GM19397 (cell line): ENCODE measurements at regions not wholly inside any gene's neighbourhood (a gene's known extent, or its start where the extent isn't known, plus 50 kb on each side); places are given as distances from the start of the nearest gene placed in this dataset.
"Not testable (repeated sequence)": the region's sequence is repeated elsewhere in the genome, so short reads cannot be mapped to it uniquely, and the experiment has no call there.

ENCODE experiments used
- ATAC-seq: cut with Tn5 transposase; IDR thresholded peaks from one replicate; pipeline ENCODE4 v1.9.1; 2021; ENCODE audit warnings: mild to moderate bottlenecking, moderate library complexity; ENCODE audit not compliant: unreplicated experiment

DNA sequence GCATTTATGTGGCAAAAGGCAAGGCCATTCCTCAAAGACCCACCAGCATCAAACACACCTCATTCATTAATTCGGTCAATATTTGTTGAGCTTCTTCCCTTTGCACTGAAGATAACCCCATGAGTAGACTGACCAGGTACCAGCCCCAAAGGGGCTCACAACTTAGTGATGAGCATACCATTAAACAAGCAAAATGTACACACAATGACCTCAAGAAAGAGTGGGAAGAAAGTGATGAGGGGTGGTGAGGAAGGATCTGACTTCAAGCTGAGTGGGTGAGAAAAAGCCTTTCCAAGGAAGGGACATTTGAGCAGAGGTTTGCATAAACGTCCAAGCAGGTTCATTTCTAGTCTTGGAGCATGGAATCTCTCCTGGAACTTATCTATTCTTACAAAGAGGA lies 562.5 kb downstream of the TOX3 start:
- no peak for ATAC-seq

DNA sequence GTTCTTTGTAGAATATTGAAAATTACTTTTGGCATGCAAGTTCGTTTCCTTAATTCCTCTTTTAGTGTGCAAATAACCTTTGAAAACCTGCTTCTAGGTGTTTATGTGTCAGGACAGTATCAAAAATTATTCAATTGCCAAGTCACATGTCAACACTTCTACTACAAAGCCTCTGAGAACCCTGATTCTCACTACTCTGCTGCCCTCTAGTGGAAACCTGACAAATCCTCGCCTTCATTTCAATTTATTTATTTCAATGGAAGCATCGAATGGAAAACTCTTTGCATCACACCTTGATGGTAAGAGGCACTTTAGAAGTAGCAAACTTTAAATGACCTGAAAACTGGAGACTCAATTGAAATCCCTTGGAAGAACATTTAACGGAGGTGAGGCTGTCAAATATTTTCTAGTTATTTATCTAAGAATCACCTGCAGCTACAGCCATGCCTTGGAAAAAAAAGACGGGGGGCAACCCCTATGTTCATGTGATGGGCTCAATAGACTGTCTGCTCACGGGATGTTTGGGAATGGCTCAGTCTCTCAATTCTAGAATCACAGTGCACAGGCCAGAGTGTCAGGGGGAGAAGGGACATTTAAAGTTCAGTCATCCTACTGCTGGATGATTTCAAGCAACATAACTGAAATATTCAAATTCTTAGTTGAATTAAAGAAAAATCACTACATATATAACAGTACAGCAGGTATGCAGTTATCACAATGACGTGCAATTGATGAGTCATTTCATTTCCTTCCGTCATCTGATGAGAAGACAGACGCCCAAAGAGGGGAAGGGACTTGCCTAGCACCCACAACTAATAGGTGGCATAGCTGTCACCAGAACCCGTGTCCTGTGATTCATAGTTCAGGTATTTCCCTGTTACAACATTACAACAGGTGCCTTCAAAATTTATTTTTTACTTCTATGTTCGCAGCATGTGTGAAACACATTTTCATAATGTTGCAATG lies 563.9 kb downstream of the TOX3 start:
- ATAC-seq, result no peak

DNA sequence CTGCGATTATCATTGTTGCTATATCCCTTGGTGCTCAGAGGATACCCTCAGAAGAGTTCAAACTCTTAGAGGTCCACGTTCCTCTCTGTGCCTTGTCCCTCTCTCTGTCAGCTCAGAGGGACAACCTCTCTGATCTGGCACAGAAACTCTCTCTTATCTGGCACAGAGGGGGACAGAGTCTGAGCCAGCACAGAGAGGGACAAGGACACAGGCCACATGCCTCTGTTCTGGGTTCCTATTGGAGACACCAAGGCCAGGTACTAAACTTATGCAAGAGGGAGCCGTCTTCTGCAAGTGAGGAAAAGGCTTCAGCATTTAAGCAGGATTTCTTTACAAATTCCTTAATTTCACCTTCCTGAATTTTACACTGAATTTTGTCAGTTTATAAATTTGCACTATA lies 565.2 kb downstream of the TOX3 start:
- ATAC-seq, result no peak

DNA sequence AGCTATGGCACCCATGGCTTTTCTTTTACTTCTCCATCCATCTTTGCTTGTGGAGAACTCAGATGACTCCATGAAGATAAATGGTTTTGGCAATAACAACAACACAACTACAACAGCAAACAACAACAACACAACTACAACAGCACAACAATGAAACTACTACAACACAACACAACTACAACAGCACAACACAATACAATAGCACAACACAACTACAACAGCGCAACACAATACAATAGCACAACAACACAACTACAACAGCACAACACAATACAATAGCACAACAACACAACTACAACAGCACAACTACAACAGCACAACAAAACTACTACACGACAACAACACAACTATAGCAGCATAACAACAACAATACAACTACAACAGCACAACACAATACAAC lies 569.4 kb downstream of the TOX3 start:
- not testable (repeated sequence) for ATAC-seq

DNA sequence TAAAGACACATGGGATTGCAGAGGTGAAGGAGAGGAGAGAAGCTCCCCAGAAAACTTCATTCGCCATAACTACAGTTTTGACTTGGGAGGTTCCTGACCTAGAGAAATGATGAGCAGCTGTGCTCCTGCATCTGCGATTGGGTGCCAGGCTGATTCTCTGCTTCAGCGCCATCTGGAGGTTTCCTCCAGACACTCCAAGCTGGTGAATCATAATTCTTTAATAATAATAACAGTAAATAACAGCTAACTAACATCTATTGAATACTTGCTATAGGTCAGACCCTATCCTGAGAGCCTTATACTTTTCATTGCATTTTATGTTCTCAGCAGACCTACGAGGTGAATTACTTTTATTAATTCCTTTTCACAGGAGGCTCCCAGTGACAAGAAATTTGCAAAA lies 575.8 kb downstream of the TOX3 start:
- ATAC-seq, result no peak

DNA sequence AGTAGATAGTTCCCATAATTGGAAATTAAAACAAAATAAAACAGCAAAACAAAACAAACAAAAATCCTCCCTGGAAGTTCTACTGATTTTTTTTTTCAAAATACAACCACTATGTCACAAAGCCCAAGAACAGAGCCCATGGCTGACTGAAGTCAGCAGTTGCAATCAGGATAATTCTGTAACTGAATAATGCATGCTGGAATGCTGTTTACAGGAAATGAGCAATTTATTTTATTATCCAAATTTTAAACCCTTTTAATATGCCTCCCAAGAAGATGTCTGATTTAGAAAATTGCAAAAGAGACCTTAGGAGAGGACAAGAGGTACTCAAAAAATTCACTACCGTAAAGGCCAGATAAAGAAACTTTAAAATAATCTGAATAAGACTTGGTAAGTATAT lies 578.2 kb downstream of the TOX3 start:
- no peak for ATAC-seq

DNA sequence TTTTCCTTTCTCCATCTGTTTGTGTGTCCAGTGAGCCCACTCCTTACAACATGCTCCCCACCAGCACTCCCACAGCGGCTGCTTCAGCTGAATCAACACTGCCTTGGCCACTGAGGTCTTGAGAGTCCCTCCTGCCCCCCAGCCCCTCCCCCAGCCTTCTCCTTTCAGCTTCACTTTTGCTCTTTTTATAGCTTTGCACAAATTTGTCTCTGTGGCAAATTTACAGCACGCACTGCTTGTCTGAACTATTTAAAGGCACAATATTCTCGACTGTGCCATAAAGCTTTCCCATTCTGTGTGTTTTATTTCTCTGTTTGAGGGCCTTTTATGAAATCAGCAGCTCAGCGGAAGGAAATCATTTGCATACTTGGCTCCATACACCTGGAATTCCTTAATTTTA lies 579.3 kb downstream of the TOX3 start:
- ATAC-seq, result no peak

DNA sequence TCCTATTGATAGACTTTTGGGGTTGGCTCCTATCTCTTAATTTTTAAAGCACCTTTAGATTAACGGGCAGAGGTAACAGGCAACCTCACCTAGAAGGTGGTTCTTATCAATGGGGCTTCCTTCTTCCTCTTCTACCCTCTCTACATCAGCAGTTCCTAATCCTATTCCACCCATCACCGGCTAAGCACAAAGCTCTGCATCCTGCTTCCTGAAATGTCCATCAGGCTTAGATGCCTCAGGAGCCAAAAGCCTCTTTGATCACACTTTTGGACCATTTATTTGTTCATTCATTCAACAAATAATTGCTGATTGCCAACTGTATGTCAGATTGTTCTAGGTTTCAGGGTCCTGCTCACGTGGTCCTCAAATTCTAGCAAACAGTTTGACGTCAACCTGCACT lies 586.0 kb downstream of the TOX3 start:
- no peak for ATAC-seq

DNA sequence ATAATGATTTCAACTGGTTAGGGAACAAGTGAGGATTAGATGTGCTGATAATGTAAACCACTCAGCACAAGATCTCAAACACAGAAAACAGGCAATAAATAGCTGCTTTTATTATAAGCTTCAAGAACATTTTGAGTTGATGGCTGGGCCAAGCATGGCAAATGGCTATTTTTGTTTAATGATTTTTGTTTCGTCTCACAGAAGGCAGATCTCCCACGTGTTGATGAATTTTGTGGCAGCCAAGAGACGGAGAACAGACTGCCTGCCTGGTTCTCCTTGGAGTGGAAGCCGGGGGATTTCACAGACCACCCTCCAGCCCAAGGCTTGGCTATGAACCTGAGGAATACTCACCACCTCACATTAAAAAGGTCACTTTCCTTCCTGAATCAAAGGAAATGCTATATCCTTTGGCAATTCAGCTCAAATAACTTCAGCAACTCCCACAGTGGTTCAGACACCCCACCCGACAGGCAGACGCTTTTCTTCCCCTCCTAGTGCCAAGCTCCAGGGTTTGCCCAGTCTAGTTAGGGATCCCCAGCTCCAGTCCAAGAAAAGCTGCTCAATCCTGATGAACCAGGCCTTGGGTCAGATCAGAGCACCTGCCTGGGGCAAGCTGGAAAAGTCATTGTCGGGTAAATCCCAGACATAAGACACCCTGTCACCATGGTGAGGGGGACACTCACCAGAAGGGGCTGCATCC lies 593.5 kb downstream of the TOX3 start:
- no peak for ATAC-seq

DNA sequence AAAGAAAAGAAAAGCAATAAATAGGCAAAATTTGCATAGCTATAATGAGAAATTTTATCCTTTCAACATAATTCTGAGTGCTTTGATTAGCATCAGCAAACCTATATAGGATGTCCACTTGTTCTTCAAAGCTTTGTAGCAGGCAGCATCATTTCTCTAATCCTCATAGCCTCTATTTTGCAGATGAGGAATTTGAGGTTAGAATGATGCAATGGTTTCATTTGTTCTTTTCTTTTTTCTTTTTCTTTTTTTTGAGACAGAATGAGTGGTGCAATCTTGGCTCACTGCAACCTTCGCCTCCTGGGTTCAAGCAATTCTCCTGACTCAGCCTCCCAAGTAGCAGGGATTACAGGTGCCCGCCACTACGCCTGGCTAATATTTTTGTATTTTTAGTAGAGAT lies 594.4 kb downstream of the TOX3 start:
- ATAC-seq, result no peak

DNA sequence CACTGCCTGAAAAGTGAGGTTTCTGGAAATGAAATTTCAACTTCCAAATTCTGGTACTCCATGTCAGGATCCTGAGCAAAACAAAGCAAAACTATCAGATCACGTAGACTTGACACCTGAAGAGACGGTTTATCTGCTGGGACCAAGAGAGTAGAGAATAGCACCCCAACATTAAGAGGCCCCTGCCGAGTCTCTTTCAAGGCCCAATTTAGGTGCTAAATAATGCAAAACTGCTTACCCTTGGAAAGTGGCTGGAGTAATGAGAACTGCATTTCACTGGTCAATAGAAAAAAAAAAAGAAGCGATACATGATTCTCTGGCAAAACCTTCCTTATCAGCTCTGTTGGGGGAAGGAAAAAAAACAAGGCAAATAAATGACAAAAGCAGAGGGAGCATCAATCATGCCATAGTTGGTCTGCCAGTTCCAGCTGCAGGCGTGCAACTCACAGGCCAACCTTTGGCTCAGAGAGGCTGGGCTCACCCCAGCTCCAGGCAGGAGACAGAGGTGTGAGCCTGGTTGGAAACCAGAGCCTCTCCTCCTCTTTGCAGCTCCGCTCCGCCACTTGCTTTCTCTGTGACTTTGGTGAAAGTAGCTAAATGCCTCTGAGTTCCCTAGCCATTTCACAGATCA lies 595.2 kb downstream of the TOX3 start:
- ATAC-seq, result no peak

DNA sequence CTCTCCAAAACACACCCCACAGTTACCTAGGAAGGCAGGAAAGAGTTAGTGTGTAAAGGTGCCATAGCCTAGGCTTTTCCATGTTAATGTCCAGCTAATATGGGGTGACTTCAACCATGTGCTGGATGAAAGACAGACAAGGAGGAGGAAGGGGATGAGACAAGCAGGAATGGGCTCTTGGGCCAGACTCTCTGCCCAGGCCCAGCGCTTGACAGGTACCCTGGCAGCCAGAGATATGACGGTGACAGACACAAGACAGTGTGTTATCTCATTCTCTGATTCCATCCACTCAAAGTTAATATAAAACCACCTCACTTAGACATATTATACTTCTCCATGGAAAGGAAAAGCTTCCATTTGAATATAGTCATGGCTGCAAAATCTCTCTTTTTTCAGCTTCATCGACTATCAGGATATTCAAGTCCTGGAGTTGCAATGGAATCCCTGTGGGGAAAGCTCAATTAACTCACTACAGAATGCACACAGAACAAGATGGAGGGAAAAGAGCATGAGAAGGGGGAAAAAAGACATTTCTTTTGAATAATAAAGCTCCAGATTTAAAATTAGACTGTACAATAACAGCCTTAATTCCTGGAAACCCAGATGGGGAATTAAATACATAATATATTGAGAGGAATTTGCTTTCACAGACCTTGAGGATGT lies 596.7 kb downstream of the TOX3 start:
- ATAC-seq, result no peak

DNA sequence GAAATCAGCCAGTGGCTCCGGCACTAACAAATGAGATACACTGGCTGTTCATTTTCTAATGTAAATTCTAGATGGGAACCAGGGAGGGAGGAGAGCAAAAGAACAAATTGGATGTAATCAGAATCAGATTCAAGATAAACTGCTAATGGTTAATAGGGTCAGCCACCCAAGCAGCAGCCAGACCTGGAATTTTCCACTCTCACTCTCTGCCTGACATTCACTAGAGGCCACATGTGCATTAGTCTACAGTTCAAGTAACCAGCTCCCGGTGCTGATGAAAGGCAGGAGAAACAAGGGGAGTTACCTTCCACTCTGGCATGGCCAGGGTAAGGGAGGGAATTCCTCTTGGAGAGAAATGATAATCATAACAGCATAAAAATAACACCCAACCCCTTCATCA lies 597.7 kb downstream of the TOX3 start:
- no peak for ATAC-seq

DNA sequence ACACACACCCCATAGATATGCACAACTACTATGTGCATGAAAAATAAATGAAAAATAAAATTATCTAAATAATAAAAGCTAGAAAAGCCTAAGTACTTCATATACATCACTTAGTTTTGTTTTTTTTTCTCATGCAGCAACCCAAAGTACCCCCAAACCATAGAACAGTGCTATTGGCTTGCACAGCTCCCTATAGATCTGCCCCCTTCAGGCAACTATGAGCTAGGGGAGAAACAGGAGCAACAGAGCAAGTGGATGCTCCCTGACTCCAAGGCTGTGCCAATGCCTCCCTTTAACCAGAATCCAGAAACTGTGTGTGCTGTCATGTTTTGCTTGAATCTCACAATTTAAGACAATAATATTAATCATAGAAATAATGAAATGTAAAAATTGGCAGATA lies 605.5 kb downstream of the TOX3 start:
- no peak for ATAC-seq

DNA sequence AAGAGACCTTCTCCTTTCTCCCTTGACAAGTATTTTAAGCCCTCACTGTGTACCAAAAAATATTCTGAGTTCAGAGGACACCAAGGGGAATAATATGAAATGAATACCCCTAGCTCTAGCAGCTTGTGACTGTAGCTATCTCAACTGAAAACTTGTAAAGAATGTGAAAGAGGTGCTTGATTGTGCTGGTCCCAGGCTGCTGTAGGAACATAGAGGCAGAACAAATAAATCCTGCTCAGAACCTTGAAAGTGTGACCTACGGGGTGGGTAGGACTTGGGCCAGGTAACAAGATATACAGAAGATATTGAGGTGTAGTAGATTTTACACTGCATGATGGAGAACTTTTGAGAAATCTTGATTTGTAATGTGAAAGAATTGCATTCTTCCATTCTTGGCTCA lies 606.8 kb downstream of the TOX3 start:
- no peak for ATAC-seq

DNA sequence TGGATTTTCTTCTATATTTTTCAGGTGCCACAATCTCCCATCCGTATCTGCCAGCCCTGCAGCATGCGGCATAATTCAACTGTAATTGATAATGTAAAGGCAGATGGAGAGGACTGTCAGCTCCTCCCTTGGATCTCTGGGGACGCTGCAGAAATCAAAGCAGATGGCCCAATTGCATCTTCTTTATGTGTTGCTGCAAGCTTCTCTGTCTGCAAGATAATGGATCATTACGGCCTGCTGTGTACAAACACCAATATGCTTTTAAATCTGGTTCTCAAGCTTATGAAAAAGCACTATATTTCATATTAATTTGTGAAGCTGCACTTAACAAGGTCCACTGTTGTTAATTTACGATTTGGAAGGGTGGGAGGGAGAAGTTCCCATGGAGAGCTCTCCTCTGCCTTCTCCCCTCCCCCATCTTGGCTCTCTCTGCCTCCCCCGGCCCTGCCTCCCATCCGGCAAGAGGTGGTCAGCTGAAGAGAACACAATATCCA lies 607.5 kb downstream of the TOX3 start:
- ATAC-seq, result no peak

DNA sequence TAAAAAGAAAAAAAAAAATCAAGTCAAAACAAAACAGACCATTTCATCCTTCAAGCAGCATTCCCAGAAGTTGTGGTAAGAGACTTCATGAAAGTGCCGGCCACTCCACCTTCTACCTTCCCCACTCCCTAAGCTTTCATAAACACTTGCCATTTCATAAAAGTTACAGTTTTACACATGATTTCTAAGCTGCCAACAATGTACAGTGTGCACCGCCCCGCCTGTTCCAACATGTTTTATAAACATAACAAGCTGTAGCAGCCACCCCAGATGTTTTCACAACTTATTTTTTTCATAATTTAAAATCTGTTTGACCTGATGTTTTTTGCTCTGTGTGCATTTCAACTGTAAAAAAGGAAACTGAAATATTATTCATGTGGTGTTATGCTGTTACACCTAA lies 608.1 kb downstream of the TOX3 start:
- ATAC-seq, result no peak

DNA sequence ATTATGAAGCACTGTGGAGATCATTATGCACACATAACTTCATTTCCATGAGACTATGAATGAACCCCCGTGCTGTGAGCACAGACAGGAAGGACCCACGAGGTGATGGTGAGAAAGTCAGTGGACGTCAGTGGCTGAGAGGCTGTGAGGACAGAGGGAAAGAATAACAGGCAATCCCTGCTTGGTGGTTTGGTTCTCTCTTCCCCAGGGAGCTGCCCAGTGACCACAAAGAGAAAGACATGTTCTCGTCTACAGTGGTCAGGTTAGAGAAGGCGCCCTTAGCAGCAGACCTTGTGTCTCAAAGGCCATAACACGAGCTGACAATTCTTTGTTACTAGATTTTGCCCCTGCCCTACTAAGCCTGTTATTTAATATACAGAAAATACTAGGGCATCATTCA lies 609.2 kb downstream of the TOX3 start:
- ATAC-seq, result no peak

DNA sequence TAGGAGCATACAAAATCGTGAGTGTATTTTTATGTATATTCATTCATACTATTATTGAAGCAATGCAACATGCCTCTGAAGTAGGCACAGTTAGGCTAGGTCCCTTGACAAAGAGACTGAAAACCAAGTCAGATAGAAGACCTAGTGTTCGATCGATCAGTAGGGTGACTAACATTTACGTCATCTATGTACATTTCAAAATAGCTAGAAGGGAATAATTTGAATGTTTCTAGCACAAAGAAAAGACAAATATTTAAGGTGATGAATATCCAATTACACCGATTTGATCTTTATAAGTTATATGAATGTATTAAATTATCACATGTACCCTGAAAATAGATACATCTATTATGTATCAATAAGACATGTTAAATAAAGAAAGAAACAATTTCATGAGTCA lies 610.1 kb downstream of the TOX3 start:
- no peak for ATAC-seq

DNA sequence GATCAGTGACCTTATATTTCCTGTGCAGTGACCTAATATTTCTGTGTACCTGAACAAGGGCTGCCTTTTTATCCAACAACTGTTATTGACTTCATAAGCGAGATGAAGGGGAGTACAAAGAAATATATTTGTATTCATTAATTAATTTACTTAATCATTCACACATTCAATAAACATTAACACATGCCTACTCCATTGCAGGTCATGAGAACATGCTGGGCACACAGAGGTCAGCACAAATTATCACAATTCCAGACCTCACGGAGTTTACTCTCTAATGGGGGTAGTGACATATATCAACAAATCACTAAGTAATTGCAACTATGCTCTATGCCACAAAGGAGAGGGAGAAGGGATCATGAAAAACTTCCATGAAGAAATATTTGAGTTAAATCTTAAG lies 614.6 kb downstream of the TOX3 start:
- no peak for ATAC-seq

DNA sequence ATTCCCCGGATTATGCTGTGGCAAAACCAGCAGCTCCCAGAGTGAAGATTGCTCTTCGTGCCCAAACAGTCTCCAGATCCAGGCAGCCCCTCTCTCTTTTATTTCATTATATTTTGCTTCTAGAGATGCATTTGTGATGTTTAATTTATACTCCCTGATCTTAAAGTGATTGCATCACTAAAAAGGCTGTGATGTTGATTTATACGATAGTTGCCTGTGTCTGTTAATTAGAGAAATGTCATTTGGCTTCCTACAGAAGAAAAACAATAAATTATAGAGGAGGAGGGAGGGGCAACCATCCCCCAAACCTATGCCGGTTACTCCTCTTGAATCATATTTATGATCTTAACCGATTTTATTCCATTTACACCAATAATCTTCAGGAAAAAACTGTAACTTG lies 615.3 kb downstream of the TOX3 start:
- ATAC-seq, result no peak
